CD4-positive, alpha-beta T cell treated with Interferon gamma for 1 hour (primary cell): ENCODE measurements at regions not wholly inside any gene's neighbourhood (a gene's known extent, or its start where the extent isn't known, plus 50 kb on each side); places are given as distances from the start of the nearest gene placed in this dataset.
A peak's percentile ranks its signal among the peaks of the same experiment; 100 is the strongest.

Experiments
- DNase-seq: peaks from one replicate; pipeline ENCODE4 v3.0.0-alpha.2; 2020

GRCh38 chr16:85481738-85482137 is 131.4 kb upstream of the GSE1 start:
- no peak for DNase-seq

- no peak for DNase-seq
Observed at GRCh38 chr16:85483424-85483823, 129.7 kb upstream of the GSE1 start.

GRCh38 chr16:85484347-85485300 is 128.5 kb upstream of the GSE1 start:
- no peak for DNase-seq

GRCh38 chr16:85485379-85485778 is 127.7 kb upstream of the GSE1 start:
- no peak for DNase-seq

- DNase-seq: no peak
Observed at GRCh38 chr16:85486256-85486915, 126.7 kb upstream of the GSE1 start.

- DNase-seq: no peak
Observed at GRCh38 chr16:85488414-85488813, 124.7 kb upstream of the GSE1 start.

GRCh38 chr16:85490407-85491057 is 122.6 kb upstream of the GSE1 start:
- DNase-seq: no peak

- DNase-seq: peak; percentile 25
Observed at GRCh38 chr16:85491058-85491771, 121.9 kb upstream of the GSE1 start.

- no peak for DNase-seq
Observed at GRCh38 chr16:85491798-85492294, 121.3 kb upstream of the GSE1 start.

GRCh38 chr16:85492295-85492864 is 120.7 kb upstream of the GSE1 start:
- no peak for DNase-seq

GRCh38 chr16:85494315-85494714 is 118.8 kb upstream of the GSE1 start:
- DNase-seq: no peak

- no peak for DNase-seq
Observed at GRCh38 chr16:85495259-85495658, 117.9 kb upstream of the GSE1 start.

- no peak for DNase-seq
Observed at GRCh38 chr16:85495823-85496538, 117.1 kb upstream of the GSE1 start.

GRCh38 chr16:85497622-85498314 is 115.4 kb upstream of the GSE1 start:
- DNase-seq: no peak

- peak; percentile 19 for DNase-seq
Observed at GRCh38 chr16:85498607-85499006, 114.5 kb upstream of the GSE1 start.

GRCh38 chr16:85500220-85500619 is 112.9 kb upstream of the GSE1 start:
- no peak for DNase-seq

GRCh38 chr16:85501900-85502299 is 111.2 kb upstream of the GSE1 start:
- no peak for DNase-seq

GRCh38 chr16:85502357-85502756 is 110.8 kb upstream of the GSE1 start:
- no peak for DNase-seq

GRCh38 chr16:85503679-85504231 is 109.4 kb upstream of the GSE1 start:
- no peak for DNase-seq

- no peak for DNase-seq
Observed at GRCh38 chr16:85504242-85504641, 108.9 kb upstream of the GSE1 start.
